Tongue (tissue), 1 donor: ENCODE measurements at regions not wholly inside any gene's neighbourhood (a gene's known extent, or its start where the extent isn't known, plus 50 kb on each side); places are given as distances from the start of the nearest gene placed in this dataset.
"Not testable (repeated sequence)": the region's sequence is repeated elsewhere in the genome, so short reads cannot be mapped to it uniquely, and the experiment has no call there.

Experiments used
- DNase-seq: peaks from one replicate; pipeline ENCODE4 v3.0.0-alpha.2; 2015

DNA sequence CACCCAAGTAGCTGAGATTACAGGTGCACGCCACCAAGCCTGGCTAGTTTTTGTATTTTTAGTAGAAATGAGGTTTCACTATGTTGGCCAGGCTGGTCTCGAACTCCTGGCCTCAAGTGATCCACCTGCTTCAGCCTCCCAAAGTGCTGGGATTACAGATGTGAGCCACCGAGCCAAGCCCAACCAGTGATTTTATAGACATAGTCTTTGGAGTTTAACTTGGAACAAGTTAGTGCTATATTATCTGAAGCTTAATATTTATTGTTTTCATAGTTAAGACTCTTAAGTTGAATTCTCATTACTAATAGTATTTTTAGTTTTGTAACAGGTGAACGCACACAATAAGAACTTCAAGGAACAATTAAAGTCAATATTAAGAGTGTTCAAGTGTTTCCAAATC lies 122.1 kb downstream of the SPAG6 start:
- DNase-seq = not testable (repeated sequence)

DNA sequence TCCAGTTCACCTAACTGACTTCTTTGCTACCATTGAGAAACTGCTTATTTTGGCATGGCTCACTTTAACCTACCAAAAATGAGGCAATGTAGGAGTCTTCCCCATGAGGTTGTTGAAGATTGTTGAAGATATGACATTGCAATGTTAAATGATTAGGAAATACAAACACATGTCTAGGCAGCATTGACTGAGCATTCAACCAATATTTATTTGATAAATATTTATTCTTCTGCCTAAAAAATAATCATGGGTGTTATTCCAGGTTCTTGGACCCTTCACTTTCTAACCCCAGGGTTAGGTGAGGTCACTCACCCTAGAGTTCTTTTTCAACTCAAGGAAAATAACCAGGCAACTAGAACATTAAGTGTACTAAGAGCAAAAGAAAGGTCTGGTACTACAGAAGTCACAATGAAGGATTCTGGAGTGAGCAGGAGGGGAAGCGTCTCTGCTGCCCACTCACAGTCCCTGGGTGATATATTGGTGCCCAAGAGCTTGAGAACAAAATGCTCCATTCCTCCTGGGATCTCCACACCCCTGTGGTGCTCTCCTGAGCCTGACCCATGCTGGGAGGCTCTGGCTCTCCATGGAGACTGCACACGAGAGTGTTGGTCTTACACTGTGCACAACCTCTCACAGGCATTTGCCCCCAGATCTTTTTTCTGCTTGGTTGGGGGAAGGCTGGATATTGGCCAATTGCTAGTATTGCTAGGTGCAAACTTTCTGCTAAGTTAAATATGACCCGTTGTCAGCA lies 123.4 kb downstream of the SPAG6 start:
- DNase-seq = no peak

DNA sequence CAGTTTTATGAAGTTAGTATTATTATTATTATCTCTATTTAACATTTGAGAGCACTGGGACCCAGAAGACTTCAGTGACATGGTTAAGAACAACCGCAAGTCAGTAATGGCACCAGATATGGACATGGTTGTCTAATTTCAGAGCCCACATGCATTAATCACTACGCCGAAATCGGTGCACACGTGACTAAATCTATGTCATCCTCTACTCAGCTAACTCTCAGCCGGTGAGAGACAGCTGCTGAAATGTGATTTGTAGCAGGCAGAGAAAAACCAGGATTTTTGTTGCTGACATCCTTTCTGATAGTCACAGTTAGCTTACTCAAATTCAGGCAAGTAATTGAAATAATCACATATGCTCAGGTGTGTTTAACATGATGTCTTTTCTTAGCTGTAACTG lies 127.7 kb downstream of the SPAG6 start:
- no peak for DNase-seq

DNA sequence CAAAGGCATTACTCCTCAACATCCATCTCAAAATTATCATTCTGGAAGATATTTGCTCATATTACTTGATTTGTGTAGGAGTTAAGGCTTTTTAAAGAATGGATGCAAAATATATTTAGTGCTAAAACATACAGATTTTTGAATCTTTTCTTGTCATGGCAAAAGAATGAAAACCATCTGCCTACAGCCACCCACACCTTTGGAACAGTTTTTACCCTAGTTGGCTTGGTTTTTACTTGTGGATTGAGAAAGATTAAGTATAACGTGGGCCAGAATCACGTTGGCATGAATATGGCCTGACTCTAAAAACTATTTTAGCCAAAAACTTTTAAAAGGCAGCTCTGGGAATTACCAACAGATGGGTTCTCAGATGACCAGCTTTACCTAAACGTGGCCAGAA lies 128.2 kb downstream of the SPAG6 start:
- no peak for DNase-seq

DNA sequence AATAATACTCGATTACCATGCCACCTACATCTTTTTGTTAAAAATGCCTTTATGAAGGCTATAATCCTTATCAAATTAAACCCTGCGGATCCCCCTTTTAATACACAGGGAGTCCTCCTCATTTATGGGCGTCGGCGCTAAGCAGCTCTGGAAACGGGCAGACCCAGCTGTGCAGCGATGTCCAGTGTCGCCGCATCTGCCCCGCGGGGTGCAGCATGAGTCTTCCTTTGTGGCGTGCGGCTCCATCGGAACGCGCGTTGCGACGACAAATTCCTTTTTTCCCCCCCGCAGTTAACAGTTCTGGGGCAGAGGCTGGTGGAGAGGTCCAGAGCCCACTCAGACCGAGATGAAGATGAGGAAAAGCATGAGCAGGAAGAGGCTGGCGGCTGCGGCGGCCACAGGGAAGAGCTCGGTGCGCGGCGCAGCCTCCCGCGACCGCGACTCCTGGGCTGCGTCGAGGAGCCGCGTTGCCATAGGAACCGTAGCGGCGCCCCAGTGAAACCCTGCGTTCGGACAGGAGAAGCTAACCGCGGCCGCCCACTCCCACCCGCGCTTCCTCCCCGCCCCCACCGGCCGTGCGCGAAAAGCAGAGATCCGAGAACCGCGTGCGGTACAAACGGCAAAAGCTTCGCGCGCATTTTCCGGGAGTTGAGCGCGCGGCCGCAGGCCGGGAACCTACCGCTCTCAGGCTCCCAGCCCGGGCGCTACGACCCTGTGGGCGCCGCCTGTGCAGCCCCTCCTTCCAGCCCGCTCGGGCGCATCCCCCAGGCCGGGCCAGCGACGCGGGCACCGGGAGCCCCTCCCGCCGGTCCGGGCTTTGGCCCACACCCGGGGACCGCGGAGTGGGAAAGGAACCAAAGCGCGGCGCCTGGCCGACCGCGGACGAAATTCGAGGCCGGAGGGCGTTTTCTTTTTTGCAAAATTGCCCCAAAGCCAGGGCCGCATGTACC lies 130.6 kb downstream of the SPAG6 start:
- DNase-seq = peak; percentile 49

DNA sequence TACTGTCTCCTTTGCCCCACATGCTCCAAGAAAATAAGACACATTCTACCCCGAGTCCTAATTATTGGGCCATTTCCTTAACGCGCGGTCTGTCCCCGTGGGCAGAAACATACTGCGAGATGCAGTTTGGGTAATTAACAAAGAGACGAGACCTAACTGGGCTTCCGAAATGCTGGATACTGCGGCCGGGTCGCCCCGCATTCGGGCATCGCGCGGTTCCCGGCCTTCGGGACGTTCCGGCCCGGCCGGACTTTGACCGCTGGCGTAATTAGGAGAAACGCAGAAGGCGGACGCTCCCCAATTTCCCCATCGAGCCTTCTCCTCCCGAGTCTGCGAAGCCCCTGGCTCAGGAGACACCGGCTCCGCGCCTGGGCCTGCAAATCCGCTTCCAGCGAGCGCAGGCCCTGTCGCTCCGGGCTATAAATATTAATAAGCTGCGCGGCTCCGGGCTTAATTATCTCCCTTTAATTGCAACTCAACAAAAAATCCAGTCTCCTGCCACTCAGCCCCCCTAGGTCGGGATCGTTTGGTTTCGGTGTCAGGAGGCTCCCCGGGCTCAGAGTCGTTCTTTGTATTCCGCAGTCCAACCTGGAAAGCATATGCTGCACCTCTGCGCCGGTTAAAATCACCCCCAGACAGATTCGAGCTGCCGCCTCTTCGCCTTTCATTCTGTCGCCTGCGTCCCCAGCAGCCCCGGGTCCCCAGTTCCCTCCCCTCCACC lies 131.5 kb downstream of the SPAG6 start:
- no peak for DNase-seq

DNA sequence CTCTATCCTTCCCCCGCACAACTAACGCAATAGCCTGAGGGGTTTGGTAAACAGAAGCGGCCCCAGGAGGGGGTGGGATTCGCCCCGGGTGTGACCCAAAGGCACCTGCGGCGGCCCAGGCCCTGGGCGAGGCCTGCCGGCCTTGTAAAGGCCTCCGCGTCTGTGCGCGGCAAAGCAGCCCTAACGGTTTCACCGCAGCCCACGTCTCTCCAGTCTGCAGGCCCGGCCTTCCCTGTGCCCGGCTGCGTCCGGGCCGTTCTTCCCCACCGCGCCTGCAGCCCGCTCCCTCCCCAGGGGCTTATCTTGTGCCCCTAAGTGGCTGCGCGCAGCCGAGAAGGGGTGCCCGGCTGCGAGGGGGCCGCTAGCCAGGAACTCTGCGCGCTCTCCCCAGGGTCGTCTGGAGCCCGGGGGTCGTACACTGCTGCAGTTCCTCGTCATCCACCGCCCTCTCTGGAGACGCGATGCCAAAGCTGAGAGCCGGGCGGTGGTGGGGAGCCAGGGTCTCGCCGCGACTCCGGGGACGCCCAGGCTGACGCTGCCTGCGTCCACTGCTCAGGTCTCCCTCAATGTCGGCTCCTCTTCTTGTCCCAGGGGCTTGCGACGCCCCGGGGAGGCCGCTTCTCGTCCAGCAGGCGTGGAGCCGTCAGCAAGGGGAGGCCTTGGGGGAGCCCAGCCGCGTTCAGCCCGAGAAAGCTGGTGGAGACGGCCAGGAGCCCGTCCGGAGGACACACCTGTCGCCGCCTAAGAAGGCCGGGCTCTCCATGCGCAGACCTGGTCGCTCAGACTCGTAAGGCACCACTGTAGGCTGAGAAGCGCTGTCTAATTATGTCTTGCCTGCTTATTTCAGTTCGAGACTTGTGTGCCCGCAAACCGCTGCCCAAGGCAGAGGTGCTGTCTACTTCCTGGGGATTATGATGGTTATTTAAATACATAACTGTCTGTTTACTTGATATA lies 132.3 kb downstream of the SPAG6 start:
- DNase-seq = no peak

DNA sequence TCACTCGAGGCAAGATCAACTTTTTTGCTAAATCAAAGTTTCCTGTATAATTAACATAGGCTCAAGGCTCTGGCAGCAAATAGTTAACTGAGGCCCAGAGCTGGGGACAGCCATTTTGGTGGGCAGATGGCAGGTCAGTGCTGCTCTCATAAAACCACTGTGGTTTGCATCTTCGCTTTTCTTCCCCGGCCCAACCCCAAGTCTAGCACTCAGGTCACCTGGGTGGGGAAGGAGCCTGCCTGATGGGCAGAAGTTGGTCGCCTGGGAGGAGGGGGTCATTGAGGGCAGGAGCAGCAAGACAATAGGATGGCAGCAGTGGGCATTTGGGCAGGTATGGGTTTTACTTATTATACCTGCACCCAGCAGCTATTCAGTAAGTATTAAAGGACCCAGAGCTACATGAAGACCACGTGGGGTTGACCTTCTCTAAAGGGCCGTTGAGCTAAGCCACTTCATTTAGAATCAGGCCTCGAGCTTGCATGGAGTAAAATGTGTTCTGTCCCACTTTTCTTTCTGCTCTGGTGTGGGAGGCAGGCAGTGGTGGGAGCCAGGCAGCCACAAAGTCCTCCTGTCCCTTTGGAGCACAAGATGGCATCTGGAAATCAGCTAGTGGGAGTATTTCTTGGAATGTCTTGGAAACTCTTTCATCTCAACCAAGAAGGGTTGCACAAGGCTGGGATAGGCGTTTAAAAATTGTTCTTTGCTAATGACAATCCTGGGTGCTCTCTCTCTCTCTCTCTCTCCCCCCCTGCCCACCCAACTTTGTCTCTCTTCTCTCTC lies 133.4 kb downstream of the SPAG6 start:
- no peak for DNase-seq

DNA sequence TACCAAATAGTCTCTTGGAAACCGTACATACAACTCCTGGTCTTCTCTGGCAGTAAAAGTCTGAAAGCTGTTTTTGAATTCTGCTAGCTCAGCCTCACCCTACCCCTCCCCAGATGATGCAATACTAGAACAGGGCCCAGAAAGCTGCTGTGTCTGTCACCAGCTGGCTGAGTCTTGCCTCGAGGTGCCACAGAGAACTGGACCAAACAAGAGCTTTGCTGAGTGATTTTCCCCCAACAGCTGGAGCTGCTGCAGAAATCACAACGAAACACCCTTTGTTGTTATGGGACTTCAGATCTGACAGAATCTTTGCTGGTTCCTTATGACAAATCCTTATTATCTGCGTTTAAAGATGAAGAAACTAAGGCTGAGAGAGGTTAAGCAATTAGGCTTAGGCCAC lies 134.1 kb downstream of the SPAG6 start:
- peak; percentile 78 for DNase-seq

DNA sequence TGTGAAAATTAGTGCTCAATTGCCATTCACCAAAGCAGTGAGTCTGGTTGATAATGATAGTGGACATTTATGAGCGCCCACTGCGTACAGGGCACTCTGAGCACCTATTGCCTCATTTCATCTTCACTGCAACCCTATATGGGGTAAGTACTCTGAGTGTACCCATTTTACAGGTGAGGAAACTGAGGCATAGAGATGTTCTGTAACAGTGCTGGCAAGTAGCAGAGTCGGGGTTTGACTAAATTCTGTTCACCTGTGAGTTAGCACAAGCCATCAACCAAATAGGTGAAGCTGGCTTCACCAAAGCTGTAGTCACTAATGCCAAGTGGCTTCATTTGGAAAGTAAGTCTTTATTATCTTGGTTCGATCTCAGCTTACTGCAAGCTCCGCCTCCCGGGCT lies 135.8 kb downstream of the SPAG6 start:
- DNase-seq = no peak

DNA sequence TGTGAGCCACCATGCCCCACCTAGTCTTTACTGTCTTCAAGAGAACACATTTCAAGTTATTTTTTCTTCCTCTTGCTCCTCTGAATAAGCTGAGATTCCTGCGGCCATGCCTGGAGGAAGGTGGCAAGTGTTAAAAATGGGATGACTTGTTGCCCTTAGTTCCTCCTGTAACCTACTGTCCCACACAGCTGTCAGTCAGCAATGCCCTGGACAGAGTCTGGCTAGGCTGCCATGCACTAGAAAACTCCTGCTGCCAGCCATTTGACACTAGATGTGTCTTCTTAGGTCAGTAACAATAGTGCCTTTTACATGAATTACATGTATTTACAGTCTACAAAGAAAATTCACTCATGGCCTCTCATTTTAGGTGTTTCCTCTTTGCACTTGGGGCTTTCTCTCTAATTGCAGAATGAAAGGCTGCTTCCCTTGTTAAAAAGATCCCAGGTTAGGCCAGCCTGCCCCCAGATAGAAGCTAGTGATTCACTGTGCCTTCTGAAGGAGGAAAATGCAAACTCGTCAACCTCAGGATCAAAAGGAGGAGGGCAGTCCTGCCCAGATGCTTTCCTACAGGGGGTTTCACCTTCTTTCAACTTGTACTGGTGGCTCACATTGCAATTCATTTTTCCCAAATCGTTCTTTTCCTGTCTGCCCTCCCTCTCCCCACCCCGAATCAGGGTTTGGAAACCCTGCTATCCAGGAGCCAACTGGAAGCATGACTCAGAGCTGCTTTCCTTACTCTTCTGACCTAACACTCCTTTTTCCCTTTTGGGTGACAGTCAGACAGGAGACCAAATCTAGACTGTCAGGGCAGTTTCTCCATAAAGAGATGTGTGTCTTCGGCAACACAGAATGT lies 136.6 kb downstream of the SPAG6 start:
- DNase-seq = no peak

DNA sequence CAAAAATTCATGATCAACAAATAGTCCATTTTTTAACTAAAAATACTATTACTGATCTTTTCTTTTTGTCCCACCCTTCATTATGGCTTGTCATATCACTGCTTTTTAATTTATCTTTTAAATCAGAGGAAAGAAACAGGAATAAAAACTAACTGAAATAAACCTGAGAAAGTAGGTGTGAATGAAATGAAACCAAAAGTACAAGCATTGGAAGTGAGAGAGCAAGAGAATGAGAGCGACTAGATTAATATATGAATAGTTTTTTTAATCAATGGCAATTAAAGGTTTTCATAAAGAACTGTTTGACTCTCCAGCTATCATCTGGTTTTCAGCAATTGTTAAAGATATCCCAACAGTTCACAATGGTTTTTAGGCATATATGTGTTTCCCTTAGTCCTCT lies 137.8 kb downstream of the SPAG6 start:
- no peak for DNase-seq
